22Rv1 (cell line): ENCODE measurements at regions not wholly inside any gene's neighbourhood (a gene's known extent, or its start where the extent isn't known, plus 50 kb on each side); places are given as distances from the start of the nearest gene placed in this dataset.

ENCODE experiments used
- CTCF ChIP-seq: fragments of 450-650 bp; IDR thresholded peaks from 2 replicates; pipeline ENCODE4 v1.5.1; 2017; ENCODE audit warnings: mild to moderate bottlenecking
- ZFX ChIP-seq: fragments of 450-650 bp; IDR thresholded peaks from 2 replicates; pipeline ENCODE4 v1.6.1; 2017; ENCODE audit warnings: antibody characterized with exemption, borderline replicate concordance

GRCh38 chr15:37377428-37377827 lies 277.1 kb upstream of the MEIS2 start:
- TF ChIP-seq CTCF (no peak), ZFX (no peak)
